Urothelium cell line (cell line): ENCODE measurements at regions not wholly inside any gene's neighbourhood (a gene's known extent, or its start where the extent isn't known, plus 50 kb on each side); places are given as distances from the start of the nearest gene placed in this dataset.
"Not testable (repeated sequence)": the region's sequence is repeated elsewhere in the genome, so short reads cannot be mapped to it uniquely, and the experiment has no call there.

Experiments used
- DNase-seq: peaks from one replicate; pipeline ENCODE4 v3.0.0; 2011; ENCODE audit warnings: low spot score, mixed read lengths
- FAIRE-seq: peaks from 2 replicates; lab custom pipeline; 2011; peaks lifted over from hg19 to GRCh38; lab: Jason Lieb, UNC

- no peak for FAIRE-seq
Measured at GRCh38 chr17:71039391-71039790, 870.1 kb downstream of the KCNJ2 start.

DNA sequence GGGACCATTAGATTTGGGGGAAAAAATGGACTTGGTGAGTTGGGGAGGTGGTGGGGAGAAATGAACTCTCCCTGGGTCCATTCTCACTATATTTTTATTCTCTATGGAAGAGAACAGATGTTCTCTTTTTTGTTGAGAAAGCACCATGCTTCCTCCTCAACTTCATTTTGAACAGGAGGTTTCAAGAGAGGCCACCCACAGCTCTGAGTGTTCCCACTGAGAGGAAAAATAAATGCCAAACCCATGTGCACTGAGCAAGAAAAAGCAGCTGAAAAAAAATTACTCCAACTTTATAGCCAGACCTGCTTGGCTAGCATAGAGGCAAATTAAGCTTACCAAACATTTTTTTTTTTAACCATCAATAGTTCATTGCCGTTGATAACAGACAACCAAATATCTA lies 883.6 kb downstream of the KCNJ2 start:
- no peak for FAIRE-seq
- DNase-seq = no peak

More at GRCh38 chr17:71039391-71039790, 870.1 kb downstream of the KCNJ2 start:
- no peak for DNase-seq

DNA sequence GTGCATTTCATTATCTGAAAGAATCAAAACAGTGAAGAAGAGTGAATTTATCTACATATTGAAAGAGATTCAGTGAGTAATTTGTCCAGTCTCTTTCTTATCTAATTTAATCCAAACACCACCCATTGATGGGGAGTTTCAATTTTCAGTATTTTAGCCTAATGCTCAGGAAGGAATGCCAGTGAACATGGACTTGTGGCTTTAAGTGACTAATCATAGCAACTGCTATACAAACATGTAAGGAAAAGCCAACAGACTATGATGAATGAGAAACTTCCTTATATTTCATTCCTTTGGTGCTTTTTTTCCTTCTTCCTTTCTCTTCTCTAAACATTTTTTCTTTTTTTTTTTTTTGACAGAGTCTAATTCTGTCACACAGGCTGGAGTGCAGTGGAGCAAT lies 885.8 kb downstream of the KCNJ2 start:
- DNase-seq = no peak
- no peak for FAIRE-seq

GRCh38 chr17:71057448-71057847 lies 888.1 kb downstream of the KCNJ2 start:
- DNase-seq (no peak), FAIRE-seq (no peak)

DNA sequence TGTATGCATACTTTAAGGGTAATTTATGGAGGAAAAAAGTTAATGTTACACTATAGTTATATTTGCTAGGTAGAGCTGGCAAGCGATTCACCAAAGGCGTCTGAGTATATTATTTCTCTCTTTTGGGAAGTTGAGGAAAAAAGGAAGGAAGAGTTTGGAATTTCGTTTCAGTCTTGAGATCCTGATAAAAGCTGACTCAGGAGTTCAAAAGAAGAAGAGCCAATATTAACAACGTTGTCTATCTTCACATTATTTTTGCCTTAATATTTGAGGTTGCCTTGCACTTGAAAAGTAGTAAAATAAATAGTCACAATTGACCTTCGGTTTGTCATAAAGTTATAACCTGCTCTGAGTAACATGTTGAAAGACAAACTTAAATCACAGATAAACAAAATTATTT lies 888.6 kb downstream of the KCNJ2 start:
- no peak for FAIRE-seq
- no peak for DNase-seq

DNA sequence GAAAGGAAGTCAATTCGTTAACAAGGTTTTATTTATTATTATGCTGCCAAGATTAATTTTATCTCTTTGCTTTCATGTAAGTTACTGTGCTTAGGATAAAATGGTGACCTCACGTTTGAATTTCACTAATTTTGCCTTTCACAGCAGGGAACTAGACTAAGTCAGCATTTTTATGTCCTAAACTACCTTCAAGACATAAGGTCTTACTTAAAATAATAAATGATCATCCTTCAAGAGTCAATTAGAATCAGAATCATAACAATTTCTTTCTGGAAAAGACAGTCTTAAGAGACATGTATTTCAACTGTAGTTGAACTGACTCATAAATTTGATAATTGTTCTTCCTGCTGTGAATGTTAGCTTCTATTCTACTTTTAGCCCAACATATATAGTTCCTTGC lies 893.8 kb downstream of the KCNJ2 start:
- FAIRE-seq = no peak
- no peak for DNase-seq

- no peak for DNase-seq
- FAIRE-seq = no peak
Measured at GRCh38 chr17:71063559-71063958, 894.2 kb downstream of the KCNJ2 start.

DNA sequence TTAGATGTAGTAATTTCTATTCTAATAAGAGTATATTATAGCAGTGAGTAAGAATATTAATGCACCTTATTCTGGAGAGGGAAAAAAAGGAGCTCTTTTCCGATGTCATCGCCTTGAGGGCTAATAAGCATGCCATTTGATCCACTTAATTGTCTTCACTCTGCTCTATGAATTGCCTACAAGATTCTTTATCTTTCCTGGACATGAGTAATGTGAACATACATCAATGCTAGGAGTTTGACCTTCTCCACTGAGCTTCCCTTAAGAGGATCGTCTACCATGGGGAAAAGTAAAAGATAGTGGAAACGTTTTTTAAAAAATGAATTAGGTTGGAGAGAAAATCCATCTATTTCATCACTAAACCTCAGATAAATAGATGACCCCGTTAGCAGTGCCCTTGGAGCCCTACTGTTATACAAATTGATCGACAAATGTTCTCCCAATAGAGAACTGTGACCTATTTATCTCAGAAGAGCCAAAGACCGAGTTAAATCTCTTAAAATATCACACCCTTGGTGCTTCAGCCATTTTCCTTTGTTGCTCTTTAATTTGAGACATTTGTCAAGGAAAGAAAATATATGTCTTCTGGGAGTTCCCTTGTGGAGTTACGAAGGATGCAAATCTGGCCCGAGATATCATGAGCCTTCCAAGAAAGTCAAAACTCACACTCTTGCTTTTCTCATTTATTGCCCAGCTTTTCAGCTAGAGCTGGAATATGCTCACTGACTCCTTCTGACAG lies 898.5 kb downstream of the KCNJ2 start:
- FAIRE-seq = peak; percentile 78
- no peak for DNase-seq

DNA sequence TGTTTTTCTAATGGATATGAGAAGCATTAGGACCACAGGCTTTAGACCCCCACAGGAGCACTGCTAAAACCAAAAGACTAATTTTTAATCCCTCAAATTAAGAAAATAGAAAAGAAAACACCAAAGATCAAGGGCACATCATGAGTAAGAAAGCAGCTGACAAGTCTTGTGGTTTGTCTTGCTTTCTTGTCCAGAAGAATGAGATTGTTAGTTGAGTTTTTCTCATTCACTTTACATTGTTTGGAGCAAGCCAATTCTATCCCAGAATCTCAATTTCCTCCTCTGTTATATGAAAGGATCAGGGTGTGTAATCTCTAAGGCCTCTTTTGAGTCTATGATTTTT lies 899.0 kb downstream of the KCNJ2 start:
- FAIRE-seq (no peak), DNase-seq (no peak)

- DNase-seq (no peak), FAIRE-seq (peak; percentile 48)
Measured at GRCh38 chr17:71071041-71071440, 901.7 kb downstream of the KCNJ2 start.

- FAIRE-seq = peak; percentile 100
Measured at GRCh38 chr17:71071837-71072236, 902.5 kb downstream of the KCNJ2 start.

GRCh38 chr17:71080937-71081336 lies 911.6 kb downstream of the KCNJ2 start:
- no peak for FAIRE-seq
- DNase-seq = no peak

More at GRCh38 chr17:71071837-71072236, 902.5 kb downstream of the KCNJ2 start:
- DNase-seq = peak; percentile 94

- no peak for DNase-seq
- no peak for FAIRE-seq
Measured at GRCh38 chr17:71081666-71082065, 912.3 kb downstream of the KCNJ2 start.

- FAIRE-seq = peak; percentile 77
- peak; percentile 48 for DNase-seq
Measured at GRCh38 chr17:71084219-71084618, 914.9 kb downstream of the KCNJ2 start.

- no peak for DNase-seq
- FAIRE-seq = no peak
Measured at GRCh38 chr17:71084838-71085237, 915.5 kb downstream of the KCNJ2 start.

- FAIRE-seq (peak; percentile 92), DNase-seq (peak; percentile 45)
Measured at GRCh38 chr17:71085238-71086033, 916.1 kb downstream of the KCNJ2 start.

DNA sequence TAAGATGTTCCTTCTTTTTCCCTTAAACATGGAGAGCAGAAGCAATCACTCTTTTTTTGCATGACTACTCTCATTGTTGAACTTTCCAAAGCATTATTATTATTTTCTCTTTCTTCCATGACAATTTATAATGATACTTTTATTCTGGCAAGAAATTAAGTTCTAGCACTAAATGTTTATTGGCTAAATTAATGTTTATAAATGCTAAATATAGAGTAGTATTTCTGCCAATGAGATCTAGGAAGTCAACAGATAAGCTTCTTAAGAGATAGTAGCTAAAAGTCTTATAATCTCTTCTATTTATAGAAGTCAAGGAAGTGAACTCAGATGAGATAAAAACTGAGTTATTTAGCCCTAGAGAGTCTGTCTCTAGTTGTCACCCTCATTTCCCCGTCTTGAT lies 920.1 kb downstream of the KCNJ2 start:
- no peak for FAIRE-seq
- DNase-seq = no peak

GRCh38 chr17:71098071-71098470 lies 928.7 kb downstream of the KCNJ2 start:
- FAIRE-seq (no peak), DNase-seq (no peak)

DNA sequence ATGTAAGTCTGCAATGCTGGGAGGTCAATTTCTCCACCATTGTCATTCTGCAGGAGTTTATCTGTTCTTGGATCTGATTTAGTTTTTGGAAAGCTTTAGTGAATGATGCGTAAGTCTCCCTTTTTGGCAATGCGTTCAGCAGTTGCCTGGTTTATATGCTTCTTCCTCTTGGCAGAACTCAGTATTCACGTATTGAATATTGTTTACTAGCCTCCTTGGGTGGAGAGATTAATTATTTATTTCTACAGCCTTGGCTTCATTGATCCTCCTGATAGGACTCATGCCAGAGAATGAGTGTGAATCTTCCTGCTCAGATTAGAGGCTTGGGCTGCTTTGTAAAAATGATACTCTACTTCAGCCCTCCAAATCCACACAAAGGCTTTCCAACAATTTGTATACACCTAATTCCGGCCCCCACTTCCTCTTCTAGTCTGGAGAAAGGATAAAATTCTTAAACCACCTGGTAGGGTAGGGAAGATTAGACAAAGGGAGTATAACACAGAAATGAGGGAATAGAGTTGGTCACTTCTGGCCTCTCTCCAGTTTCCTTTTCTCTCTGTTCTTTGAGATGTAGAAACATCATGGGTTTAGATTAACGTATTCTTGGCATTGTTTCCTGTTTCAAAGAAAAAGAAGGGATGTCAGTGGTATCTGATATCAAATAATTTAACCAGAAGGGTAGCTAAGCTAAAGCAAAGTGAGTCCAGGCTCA lies 929.8 kb downstream of the KCNJ2 start:
- DNase-seq (no peak), FAIRE-seq (no peak)

- no peak for FAIRE-seq
- no peak for DNase-seq
Measured at GRCh38 chr17:71102777-71103176, 933.4 kb downstream of the KCNJ2 start.

GRCh38 chr17:71104225-71104624 lies 934.9 kb downstream of the KCNJ2 start:
- FAIRE-seq (no peak), DNase-seq (no peak)

- not testable (repeated sequence) for FAIRE-seq
Measured at GRCh38 chr17:71106056-71106455, 936.7 kb downstream of the KCNJ2 start.

More at GRCh38 chr17:71106056-71106455, 936.7 kb downstream of the KCNJ2 start:
- not testable (repeated sequence) for DNase-seq
